Activated CD8-positive, alpha-beta memory T cell treated with anti-CD3 and anti-CD28 coated beads, Interleukin-2, amount 50 U/mL, for 1 hour (primary cell): ENCODE measurements at regions not wholly inside any gene's neighbourhood (a gene's known extent, or its start where the extent isn't known, plus 50 kb on each side); places are given as distances from the start of the nearest gene placed in this dataset.
"Not testable (repeated sequence)": the region's sequence is repeated elsewhere in the genome, so short reads cannot be mapped to it uniquely, and the experiment has no call there.

Source experiments
- DNase-seq: peaks from one replicate; pipeline ENCODE4 v3.0.0-alpha.2; 2020; ENCODE audit errors: extremely low read depth

GRCh38 chr1:90824551-90824950 lies 107.4 kb upstream of the BARHL2 start:
- DNase-seq, result no peak

DNA sequence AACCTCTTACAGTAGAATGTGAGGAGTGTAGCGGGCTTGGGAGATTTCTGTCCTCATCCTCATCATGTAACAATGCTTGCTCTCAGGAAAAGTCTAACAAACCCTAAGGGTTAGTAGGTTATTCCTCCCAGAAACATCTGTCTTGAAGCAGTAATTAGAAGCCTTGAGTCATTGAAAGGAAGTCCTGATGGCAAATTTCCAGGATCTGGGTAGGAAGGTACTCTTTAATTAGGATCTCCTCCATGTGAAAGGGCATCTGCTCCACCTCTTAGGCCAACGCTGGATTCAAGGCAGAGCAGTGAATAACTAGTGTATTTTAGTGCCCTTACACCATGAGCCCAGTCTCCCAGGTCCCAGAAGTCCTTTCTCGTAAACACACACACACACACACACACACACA lies 106.6 kb upstream of the BARHL2 start:
- DNase-seq, result no peak

DNA sequence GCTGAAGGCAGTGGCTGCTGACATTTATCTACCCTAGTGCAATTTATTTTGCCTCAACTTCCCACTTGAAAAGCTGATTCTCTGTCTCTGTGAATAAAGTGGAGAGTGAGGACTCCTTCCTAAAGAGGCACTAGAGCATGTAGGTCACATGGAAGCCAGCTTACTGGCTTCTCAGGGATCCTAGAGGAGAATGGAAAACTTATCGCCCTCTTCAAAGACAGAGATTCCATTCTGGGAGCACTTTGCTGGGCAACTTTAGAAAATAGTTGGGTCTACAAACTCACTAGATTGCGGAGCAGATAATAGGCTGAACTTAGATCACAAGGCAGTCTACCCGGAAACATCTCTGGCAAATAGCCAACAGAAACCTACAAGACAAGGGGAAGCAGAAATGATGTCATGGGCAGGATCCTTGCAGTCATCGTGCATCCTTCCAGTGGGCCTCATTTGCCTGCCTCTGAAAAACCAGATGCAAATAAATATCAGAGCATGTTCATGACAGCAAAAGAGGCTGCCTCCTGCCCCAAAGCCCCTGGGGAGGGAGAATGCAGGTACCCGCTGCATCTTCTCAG lies 104.8 kb upstream of the BARHL2 start:
- no peak for DNase-seq

GRCh38 chr1:90821152-90821787 lies 104.2 kb upstream of the BARHL2 start:
- DNase-seq, result no peak

GRCh38 chr1:90820745-90821144 lies 103.6 kb upstream of the BARHL2 start:
- DNase-seq, result no peak

GRCh38 chr1:90817399-90817798 lies 100.3 kb upstream of the BARHL2 start:
- DNase-seq, result no peak

- not testable (repeated sequence) for DNase-seq
Measured at GRCh38 chr1:90812237-90812636, 95.1 kb upstream of the BARHL2 start.

DNA sequence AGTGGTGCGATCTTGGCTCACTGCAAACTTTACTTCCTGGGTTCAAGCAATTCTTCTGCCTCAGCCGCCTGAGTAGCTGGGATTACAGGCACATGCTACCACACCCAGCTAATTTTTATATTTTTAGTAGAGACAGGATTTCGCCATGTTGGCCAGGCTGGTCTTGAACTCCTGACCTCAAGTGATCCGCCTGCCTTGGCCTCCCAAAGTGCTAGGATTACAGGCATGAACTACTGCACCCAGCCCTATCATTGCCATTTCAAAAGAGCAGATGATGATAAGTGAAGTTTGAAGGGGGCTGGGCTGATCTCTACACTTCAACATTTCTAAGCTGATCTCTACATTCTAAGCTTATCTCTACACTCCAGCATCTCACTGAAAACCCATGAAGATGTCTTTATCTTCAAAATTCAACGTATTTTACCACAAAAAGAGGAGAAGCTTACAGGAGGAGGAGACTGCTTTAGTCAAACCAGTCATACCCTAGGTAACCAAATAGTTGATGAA lies 94.4 kb upstream of the BARHL2 start:
- not testable (repeated sequence) for DNase-seq

DNA sequence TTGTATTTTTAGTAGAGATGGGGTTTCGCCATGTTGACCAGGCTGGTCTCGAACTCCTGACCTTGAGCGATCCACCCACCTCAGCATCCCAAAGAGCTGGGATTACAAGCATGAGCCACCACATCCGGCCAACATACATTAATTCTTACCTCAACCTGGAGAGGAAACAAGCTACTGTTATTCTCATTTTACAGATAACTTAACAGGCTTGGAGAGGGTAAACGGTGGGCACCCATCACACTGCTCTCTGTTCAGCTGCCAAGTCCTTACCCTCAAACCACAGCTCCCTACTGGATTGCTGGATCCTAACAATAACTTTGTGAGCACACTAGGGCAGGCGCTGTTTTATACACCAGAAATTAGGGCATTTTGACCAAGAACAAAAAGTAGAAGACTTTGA lies 93.6 kb upstream of the BARHL2 start:
- no peak for DNase-seq

- DNase-seq, result no peak
Measured at GRCh38 chr1:90809996-90810395, 92.9 kb upstream of the BARHL2 start.

GRCh38 chr1:90809093-90809492 lies 92.0 kb upstream of the BARHL2 start:
- no peak for DNase-seq

DNA sequence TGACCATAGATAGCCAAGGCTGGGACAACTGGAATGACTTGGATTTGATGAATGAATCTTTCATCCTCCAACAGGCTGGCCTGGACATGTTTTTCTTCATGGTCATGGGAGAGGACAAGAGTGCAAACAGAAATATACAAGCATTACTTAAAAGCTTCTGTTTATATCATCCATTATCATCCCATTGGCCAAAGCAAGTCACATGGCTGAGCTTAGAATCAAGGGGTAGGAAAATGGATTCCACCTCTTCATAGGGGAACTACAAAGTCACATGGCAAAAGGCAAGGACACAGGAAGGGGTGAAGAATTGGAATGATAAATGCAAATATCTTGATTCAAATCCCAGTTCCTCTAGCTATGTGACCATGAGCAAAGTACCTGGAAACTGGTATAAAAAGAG lies 90.2 kb upstream of the BARHL2 start:
- no peak for DNase-seq

DNA sequence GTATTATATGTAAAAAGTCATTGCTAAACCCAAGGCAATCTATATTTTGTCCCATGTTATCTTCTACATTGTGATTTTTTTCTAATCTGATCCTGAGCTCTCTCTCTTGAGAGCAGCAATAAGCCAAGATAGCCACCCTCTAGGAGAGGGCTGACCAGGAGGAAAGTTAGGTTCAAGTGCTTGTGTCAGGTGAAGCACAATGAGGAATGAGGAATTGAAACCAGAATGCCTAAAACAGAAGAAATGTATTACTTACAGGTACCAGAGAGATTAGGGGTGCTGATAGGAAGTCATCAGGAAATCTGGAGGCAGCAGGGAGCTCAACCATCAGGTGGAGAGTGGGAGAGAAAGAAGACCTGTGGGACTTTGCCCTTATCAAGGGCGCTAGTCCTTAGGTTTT lies 85.5 kb upstream of the BARHL2 start:
- no peak for DNase-seq

- DNase-seq, result no peak
Measured at GRCh38 chr1:90800012-90800717, 83.1 kb upstream of the BARHL2 start.

DNA sequence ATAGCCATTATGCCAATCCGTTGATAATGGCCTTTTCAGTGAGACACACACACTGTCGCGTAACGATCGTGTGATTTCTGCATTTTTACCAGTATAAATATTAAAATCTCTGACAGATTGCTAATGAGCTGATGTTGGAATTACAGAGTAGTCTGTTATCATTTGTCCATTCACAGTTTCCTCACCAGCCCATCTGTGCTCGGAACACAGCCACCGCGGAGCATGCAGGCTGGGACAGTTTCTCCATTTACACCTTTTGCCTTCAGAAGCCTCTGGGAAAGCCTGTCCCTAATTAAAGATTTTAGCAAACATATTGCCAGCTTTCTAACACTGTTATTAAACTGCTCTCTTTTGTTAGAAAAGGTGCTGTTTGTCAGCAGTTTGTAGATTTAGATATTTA lies 82.2 kb upstream of the BARHL2 start:
- no peak for DNase-seq

GRCh38 chr1:90798883-90799282 lies 81.8 kb upstream of the BARHL2 start:
- no peak for DNase-seq

DNA sequence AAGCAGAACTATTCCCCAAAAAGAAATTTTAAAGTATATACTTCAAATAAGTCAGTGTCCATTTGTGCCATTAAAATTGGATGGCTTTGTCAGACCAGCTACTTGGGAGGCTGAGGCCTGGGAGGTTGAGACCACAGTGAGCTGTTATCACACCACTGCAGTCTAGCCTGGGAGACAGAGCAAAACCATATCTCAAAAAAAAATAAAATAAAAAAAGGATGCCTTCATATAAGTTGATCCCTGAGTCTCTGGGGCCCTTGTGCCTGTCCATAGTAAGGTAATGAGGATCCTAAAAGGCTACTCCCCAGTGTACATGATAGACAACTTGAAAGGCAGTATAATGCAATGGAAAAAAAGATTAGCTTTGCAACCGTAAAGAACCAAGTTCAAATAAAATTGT lies 81.2 kb upstream of the BARHL2 start:
- DNase-seq, result no peak

DNA sequence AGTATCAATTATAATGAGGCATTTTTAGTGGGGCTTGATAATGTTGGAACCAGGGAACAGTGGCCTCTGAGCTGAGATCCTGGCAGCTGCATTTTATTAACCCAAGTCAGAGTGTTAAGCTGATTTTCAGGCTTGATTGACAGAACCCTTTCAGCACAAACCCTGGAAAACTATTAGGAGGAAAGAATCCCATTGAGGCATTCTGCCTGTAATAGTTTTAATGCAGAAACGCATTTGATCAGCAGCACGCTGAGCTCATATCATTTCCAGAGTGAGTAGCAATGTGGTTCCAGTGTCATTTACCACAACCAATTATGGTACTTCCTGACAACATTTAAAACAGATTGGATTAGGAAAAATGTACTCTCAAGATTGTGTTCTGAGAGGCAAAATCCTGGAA lies 78.3 kb upstream of the BARHL2 start:
- DNase-seq, result no peak

- no peak for DNase-seq
Measured at GRCh38 chr1:90786709-90787108, 69.6 kb upstream of the BARHL2 start.

GRCh38 chr1:90784186-90784847 lies 67.2 kb upstream of the BARHL2 start:
- no peak for DNase-seq

GRCh38 chr1:90783181-90783580 lies 66.1 kb upstream of the BARHL2 start:
- no peak for DNase-seq

DNA sequence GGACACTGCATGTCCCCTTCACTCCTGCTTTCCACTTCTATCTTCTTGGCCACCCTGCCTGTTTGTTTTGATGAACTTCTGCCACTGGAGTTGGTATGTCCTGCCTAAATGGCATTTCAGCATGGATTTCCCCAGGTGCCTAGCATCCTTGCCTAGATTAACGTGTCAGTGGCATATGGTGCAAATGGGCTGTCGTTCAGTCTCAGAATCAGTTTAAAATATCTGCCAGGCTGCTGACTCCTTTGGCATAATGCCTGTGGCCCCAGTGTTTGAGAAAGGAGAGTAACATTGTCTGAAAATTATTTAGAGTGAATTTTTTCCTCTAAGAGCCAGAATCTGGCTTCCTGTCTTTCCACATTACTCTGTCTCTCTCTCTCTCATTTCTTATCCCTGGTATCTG lies 64.9 kb upstream of the BARHL2 start:
- no peak for DNase-seq

DNA sequence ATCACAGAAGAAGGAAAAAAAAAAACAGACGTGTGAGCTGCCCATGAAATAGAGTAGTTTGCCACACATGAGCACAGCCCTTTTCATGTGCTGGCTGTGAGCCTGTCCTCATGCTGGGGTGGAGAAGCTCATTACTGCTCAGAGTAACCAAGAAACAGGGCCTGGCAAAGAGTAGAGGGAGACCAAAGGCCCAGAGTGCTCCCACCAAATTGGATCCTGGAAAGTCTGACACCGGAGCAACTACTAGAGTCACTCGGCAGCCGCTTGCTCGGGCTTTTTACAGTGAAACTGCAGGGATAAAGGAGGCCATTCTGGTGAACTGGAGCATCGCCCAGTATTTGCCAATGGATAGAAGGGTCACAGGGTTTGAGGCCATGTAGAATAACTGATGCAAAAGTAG lies 64.4 kb upstream of the BARHL2 start:
- no peak for DNase-seq
